ENCODE measurements at regions not wholly inside any gene's neighbourhood (a gene's known extent, or its start where the extent isn't known, plus 50 kb on each side); places are given as distances from the start of the nearest gene placed in this dataset.

DNA sequence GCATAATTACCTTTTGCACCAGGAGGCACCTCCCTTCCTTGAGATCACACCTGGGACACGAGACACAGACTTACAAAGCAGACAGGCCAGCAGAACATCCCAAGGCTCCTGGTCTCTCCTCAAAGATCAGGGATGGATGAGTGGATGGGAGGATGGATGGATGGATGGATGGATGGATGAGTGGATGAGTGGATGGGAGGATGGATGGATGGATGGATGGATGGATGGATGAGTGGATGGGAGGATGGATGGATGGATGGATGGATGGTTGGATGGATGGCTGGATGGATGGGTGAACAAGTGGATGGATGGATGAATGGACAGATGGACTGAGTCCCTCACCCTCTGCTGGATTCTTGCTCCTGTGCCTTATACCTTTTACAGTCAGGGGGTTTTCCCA, 364.0 kb downstream of the BCOR start:
- TF ChIP-seq POLR2A (IDR thresholded peaks at IDR 0.05), result no peak
- TF ChIP-seq CTCF (IDR thresholded peaks at IDR 0.05), result no peak
- TF ChIP-seq EP300 (IDR thresholded peaks at IDR 0.05; ENCODE audit: low read depth), result no peak
- TF ChIP-seq POLR2AphosphoS5 (IDR thresholded peaks at IDR 0.05), result no peak

Data from transverse colon (tissue), 4 donors.